Keratinocyte (primary cell): ENCODE measurements at regions not wholly inside any gene's neighbourhood (a gene's known extent, or its start where the extent isn't known, plus 50 kb on each side); places are given as distances from the start of the nearest gene placed in this dataset.

Experiments
- EZH2 ChIP-seq: IDR thresholded peaks from one replicate; pipeline ENCODE4 v1.6.1; 2012; ENCODE audit warnings: inconsistent platforms, mild to moderate bottlenecking, low read length, moderate library complexity
- TF ChIP-seq, protein P1 (sequence below), 3 experiments: IDR thresholded peaks in 1 of 3; conservative IDR thresholded peaks in 1 of 3; optimal IDR thresholded peaks in 1 of 3; 2 replicates in 2 of 3; 3 replicates in 1 of 3; pipeline versions ENCODE3 to v1.5.1; 2011; ENCODE audit warnings: low read length in 3 of 3, mild to moderate bottlenecking in 3 of 3, moderate library complexity in 2 of 3, control low read depth in 1 of 3, inconsistent platforms in 1 of 3; ENCODE audit not compliant: insufficient read depth in 2 of 3; ENCODE audit errors: extremely low read depth in 1 of 3

DNA sequence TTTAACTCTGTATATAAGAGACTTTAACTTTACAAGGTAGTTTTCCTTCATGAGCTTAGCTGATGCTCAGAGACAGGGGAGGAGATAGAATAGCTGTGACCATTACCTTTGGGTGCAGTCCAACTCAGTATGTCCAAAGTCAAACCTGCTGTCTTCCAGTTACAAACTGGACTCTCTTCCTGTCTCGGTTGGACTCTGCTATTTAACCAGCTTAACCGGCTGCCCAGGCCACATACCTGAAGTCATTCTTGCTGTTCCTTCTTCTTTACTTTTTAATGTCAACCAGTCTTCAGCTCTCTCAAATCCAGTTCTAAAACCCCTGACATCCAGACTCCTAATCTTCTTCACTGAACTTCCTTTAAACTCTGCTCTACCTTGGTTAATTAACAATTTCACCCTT is 138.3 kb upstream of the TSHZ2 start:
- TF ChIP-seq, protein P1, sequence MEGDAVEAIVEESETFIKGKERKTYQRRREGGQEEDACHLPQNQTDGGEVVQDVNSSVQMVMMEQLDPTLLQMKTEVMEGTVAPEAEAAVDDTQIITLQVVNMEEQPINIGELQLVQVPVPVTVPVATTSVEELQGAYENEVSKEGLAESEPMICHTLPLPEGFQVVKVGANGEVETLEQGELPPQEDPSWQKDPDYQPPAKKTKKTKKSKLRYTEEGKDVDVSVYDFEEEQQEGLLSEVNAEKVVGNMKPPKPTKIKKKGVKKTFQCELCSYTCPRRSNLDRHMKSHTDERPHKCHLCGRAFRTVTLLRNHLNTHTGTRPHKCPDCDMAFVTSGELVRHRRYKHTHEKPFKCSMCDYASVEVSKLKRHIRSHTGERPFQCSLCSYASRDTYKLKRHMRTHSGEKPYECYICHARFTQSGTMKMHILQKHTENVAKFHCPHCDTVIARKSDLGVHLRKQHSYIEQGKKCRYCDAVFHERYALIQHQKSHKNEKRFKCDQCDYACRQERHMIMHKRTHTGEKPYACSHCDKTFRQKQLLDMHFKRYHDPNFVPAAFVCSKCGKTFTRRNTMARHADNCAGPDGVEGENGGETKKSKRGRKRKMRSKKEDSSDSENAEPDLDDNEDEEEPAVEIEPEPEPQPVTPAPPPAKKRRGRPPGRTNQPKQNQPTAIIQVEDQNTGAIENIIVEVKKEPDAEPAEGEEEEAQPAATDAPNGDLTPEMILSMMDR (optimal IDR thresholded peaks at IDR 0.05 in 1 of 3, IDR thresholded peaks at IDR 0.05 in 1 of 3, conservative IDR thresholded peaks at IDR 0.05 in 1 of 3; ENCODE audit: extremely low read depth in 1 of 3, insufficient read depth in 2 of 3, low read length in 3 of 3) = no peak
- TF ChIP-seq EZH2 = no peak
